ENCODE measurements at regions not wholly inside any gene's neighbourhood (a gene's known extent, or its start where the extent isn't known, plus 50 kb on each side); places are given as distances from the start of the nearest gene placed in this dataset.
A peak's percentile ranks its signal among the peaks of the same experiment; 100 is the strongest.

GRCh38 chr1:232431748-232432147, 198.2 kb downstream of the SIPA1L2 start:
- H3K9me3 ChIP-seq: no peaks in the 10 kb centered on the region
- peak in 3 of 8 donors; percentile 46 to 63 (median 50) for ATAC-seq
- peak overlapping the region in 9 of 10 donors; percentile 4 to 72 (median 49) for H3K27ac ChIP-seq
- peaks cover 0 to 91% (median 4%) of the 10 kb centered on the region in 9 donors for H3K36me3 ChIP-seq
- WGBS, 2 donors: 59 to 65% methylated on average over 4 of the region's 4 CpGs
- peaks cover 0 to 76% (median 48%) of the 10 kb centered on the region in 9 donors for H3K4me1 ChIP-seq
- H3K4me3 ChIP-seq: peak overlapping the region in 2 of 10 donors; percentile 5 to 14
- DNase-seq: no peak
- H3K27me3 ChIP-seq: no peaks in the 10 kb centered on the region
- TF ChIP-seq CTCF (IDR thresholded peaks at IDR 0.05): no peak
- intact Hi-C loops (cut with DNase I): loop anchor here in 2 of 10 donors (10.0 kb wide), 1 partner anchor 193 kb away; no protein-coding TSS in a partner anchor

DNA sequence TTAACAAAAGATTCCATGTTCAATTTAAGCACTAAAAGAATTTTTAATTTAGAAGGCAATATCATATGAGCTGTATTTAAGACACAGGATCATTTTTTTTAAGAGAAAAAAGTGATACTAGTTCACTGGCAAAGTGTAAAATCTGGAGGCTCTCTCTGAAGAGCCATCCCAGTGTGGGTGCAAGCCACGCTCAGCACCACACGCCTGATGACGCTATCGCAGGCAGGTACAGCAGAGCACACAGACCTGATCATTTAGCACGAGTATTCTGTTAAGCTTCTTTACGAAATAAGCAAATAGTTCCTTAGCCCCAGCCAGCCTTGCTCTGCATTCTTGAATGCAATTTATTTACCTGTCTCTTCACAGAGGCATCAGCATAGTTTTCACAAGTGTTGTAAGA, 198.6 kb downstream of the SIPA1L2 start:
- Histone ChIP-seq H3K27me3 (no peaks in the 10 kb centered on the region), H3K4me3 (peak overlapping the region in 2 of 10 donors; percentile 11 to 12), H3K4me1 (peaks cover 0 to 76% (median 44%) of the 10 kb centered on the region in 9 donors), H3K27ac (peak overlapping the region in 7 of 10 donors; percentile 3 to 72 (median 35)), H3K9me3 (no peaks in the 10 kb centered on the region), H3K36me3 (peaks cover 0 to 91% (median 4%) of the 10 kb centered on the region in 9 donors)
- TF ChIP-seq CTCF (IDR thresholded peaks at IDR 0.05): no peak
- intact Hi-C loops (cut with DNase I): loop anchor here in 2 of 10 donors (10.0 kb wide), 1 partner anchor 193 kb away; no protein-coding TSS in a partner anchor
- WGBS, 2 donors: 76 to 77% methylated on average over 6 of the region's 6 CpGs
- no peak for ATAC-seq
- no peak for DNase-seq

- H3K27me3 ChIP-seq: no peaks in the 10 kb centered on the region
- ATAC-seq: no peak
- WGBS, 2 donors: 69 to 78% methylated on average over 6 of the region's 6 CpGs
- no peaks in the 10 kb centered on the region for H3K9me3 ChIP-seq
- no peak for DNase-seq
- intact Hi-C loops (cut with DNase I): loop anchor here in 2 of 10 donors (10.0 kb wide), 1 partner anchor 194 kb away; no protein-coding TSS in a partner anchor
- peak overlapping the region in 2 of 10 donors; percentile 11 to 12 for H3K4me3 ChIP-seq
- peaks cover 0 to 68% (median 35%) of the 10 kb centered on the region in 9 donors for H3K4me1 ChIP-seq
- no peak for TF ChIP-seq CTCF (IDR thresholded peaks at IDR 0.05)
- peaks cover 0 to 91% (median 7%) of the 10 kb centered on the region in 9 donors for H3K36me3 ChIP-seq
- H3K27ac ChIP-seq: peak overlapping the region in 7 of 10 donors; percentile 7 to 72 (median 56)
Measured at GRCh38 chr1:232430467-232430866, 199.5 kb downstream of the SIPA1L2 start.

DNA sequence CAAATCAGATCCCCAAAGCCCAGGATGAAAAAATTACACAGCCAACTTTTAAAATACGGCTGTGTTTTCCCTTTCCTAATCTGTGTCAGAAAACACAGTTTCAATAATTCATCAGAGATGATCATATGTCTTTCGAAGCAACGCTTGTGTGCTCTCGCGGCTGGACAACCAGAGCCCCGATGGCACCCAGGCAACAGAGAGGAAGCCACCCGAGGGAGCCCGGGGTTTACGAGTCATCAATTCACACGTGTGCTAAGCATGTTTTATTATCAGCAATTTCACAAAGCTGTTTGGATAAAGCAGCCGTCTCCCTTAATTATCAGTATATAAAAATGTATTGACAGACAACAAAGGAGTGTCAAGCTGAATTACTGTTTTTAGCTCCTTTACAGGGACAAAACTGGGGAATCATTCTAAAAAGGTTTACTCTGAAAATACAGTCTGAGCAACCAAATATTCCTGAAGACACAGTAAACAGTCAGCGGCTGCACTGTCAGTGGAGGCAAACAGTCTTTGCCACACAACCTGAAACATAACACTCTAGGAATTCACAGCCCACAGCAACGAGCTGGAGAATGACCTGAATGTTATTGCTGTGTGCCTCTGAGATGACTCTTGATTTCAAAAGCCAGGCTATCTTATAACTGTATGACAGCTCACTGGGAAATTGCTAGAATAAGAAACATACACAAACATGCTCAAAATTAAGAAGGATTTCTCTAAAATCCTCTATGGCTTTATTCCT, 201.0 kb downstream of the SIPA1L2 start:
- Histone ChIP-seq H3K36me3 (peaks cover 0 to 92% (median 13%) of the 10 kb centered on the region in 9 donors), H3K27ac (peak overlapping the region in 6 of 10 donors; percentile 47 to 68 (median 57)), H3K4me3 (no peak overlapping the region), H3K9me3 (no peaks in the 10 kb centered on the region), H3K27me3 (no peaks in the 10 kb centered on the region), H3K4me1 (peaks cover 0 to 65% (median 31%) of the 10 kb centered on the region in 9 donors)
- intact Hi-C loops (cut with DNase I): loop anchor here in 4 of 10 donors (2.0 to 10.0 kb wide), 4 partner anchors 114 to 564 kb away; no protein-coding TSS in a partner anchor
- no peak for DNase-seq
- peak in 5 of 8 donors; percentile 36 to 63 (median 42) for ATAC-seq
- 55% methylated on average over 13 of the region's 13 CpGs for WGBS, 2 donors
- TF ChIP-seq CTCF (IDR thresholded peaks at IDR 0.05): peak in 1 of 9 donors; percentile 7
